Right lobe of liver (tissue), 6 donors: ENCODE measurements at regions not wholly inside any gene's neighbourhood (a gene's known extent, or its start where the extent isn't known, plus 50 kb on each side); places are given as distances from the start of the nearest gene placed in this dataset.

Experiments used
- ATAC-seq, 4 donors: fragments of 200-7000 bp; cut with Tn5 transposase; one replicate each; pipeline ENCODE4 v1.9.1; 2020; ENCODE audit warnings: mild to moderate bottlenecking in 4 of 4, moderate library complexity in 4 of 4
- DNase-seq, 3 donors: peaks; one replicate each; pipeline ENCODE4 v3.0.0-alpha.2; 2020
- H3K27ac ChIP-seq, 3 donors: fragments of 200-600 bp; one replicate each; pipeline ENCODE4 v1.8.0; 2022
- H3K27me3 ChIP-seq, 2 donors: fragments of 200-600 bp; one replicate each; pipeline ENCODE4 v1.8.0; 2022
- H3K36me3 ChIP-seq, 4 donors: fragments of 200-600 bp; sonication (generic) in 1 of 4; one replicate each; pipeline versions ENCODE4 v1.5.1 to v1.8.0; 2017 to 2022; ENCODE audit warnings: control low read depth in 1 of 4
- H3K4me1 ChIP-seq, 4 donors: fragments of 200-600 bp; sonication (generic) in 1 of 4; one replicate each; pipeline versions ENCODE4 v1.5.1 to v1.8.0; 2017 to 2022; ENCODE audit warnings: control low read depth in 1 of 4
- H3K4me3 ChIP-seq, 3 donors: fragments of 200-600 bp; one replicate each; pipeline ENCODE4 v1.8.0; 2022
- H3K9me3 ChIP-seq, 4 donors: fragments of 200-600 bp; sonication (generic) in 1 of 4; one replicate each; pipeline versions ENCODE4 v1.5.1 to v1.8.0; 2017 to 2022; ENCODE audit warnings: control low read depth in 1 of 4
- POLR2A ChIP-seq: fragments of 450-650 bp; IDR thresholded peaks from one replicate; pipeline ENCODE4 v1.6.1; 2017; ENCODE audit warnings: antibody characterized with exemption, mild to moderate bottlenecking
- WGBS: methylation state at CpG from one replicate; pipeline ENCODE4 v1.1.6; 2018; ENCODE audit warnings: low coverage, low lambda C conversion rate; ENCODE audit not compliant: insufficient coverage; ENCODE audit errors: missing lambda C conversion rate; 5-methylcytosine and 5-hydroxymethylcytosine counted together
- intact Hi-C, 2 donors: fragments of 100-400 bp; cut with DNase I; formaldehyde crosslinking; loops; one replicate each; pipeline versions ENCODE4 v1.11.2 to v1.14.1; 2022
- TF ChIP-seq, protein P1 (sequence below), 4 donors: fragments of 200-600 bp in 3 of 4; fragments of 450-650 bp in 1 of 4; IDR thresholded peaks; one replicate each; pipeline versions ENCODE4 v1.5.1 to v1.8.0; 2016 to 2022; ENCODE audit warnings: antibody characterized with exemption in 4 of 4, mild to moderate bottlenecking in 2 of 4
- donor health status: DM: no; HTN: yes; CAD: no.
- donor health status: DM: no; HTN: no; CAD: no.
- donor health status: DM: no; HTN: no; CAD: no.
- donor health status: DM: no; HTN: yes; CAD: no.
- donor health status: DM: no; HTN: yes; CAD: no.

DNA sequence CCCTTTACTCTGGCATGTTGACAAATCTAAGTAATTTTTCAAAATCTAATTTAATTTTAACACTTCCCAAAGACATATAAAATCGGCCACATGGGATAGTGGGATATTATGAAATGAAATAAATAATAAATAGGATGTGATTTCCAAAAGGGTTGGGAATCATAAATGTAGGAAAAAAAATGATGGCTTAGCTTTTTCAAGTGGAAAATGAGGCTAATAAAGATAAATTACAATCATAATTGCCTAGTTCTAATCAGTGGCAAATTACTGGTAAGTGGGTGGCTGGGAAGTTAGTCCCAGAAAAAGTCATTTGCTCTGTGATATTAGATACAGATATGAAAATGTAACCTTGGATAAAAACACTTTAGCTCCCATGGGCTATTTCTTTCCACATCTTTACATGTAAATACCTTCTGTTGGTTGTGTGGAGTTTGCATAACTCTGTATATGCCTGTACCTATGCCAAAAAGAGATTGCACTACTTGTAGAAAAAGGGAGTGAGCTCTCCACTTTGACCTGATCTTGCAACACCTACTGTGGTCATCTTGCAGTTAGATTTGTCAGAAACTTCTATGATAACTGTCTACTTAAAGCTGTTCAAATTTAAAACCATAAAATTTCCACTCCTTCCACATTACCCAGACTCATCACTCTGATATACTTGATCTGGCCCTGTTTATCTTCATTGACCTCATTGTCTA is 284.6 kb upstream of the KAZN start:
- no peak for TF ChIP-seq POLR2A
- TF ChIP-seq, protein P1, sequence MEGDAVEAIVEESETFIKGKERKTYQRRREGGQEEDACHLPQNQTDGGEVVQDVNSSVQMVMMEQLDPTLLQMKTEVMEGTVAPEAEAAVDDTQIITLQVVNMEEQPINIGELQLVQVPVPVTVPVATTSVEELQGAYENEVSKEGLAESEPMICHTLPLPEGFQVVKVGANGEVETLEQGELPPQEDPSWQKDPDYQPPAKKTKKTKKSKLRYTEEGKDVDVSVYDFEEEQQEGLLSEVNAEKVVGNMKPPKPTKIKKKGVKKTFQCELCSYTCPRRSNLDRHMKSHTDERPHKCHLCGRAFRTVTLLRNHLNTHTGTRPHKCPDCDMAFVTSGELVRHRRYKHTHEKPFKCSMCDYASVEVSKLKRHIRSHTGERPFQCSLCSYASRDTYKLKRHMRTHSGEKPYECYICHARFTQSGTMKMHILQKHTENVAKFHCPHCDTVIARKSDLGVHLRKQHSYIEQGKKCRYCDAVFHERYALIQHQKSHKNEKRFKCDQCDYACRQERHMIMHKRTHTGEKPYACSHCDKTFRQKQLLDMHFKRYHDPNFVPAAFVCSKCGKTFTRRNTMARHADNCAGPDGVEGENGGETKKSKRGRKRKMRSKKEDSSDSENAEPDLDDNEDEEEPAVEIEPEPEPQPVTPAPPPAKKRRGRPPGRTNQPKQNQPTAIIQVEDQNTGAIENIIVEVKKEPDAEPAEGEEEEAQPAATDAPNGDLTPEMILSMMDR (IDR thresholded peaks at IDR 0.05), result no peak
- 55% methylated on average over 1 of the region's 1 CpG for WGBS
- no peaks in the 10 kb centered on the region for H3K4me1 ChIP-seq
- no peak overlapping the region for H3K27ac ChIP-seq
- intact Hi-C loops, result no loop called here
- no peak overlapping the region for H3K4me3 ChIP-seq
- ATAC-seq (no peak), DNase-seq (no peak)
- H3K9me3 ChIP-seq, result no peaks in the 10 kb centered on the region
- H3K36me3 ChIP-seq, result no peaks in the 10 kb centered on the region
- no peaks in the 10 kb centered on the region for H3K27me3 ChIP-seq

DNA sequence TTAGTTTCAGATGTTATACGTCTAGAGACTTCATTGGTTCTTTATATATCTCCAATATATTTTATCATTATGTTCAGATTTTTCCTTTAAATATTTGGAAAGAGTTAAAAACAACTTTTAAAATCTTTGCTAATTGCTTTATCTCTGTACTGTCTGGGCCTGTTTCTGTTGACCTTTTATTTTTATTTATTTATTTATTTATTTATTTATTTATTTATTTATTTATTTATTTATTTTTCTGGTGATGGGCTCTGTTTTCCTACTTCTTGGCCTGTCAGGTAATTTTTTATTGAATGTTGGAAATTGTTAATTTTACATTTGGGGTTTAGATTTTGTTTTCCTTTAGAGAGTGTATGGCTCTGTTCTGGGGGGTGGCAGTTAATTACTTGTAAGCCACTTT is 279.7 kb upstream of the KAZN start:
- intact Hi-C loops, result no loop called here
- H3K4me1 ChIP-seq, result no peaks in the 10 kb centered on the region
- H3K4me3 ChIP-seq, result no peak overlapping the region
- H3K9me3 ChIP-seq, result no peaks in the 10 kb centered on the region
- no peak for DNase-seq
- no peaks in the 10 kb centered on the region for H3K36me3 ChIP-seq
- H3K27ac ChIP-seq, result no peak overlapping the region
- H3K27me3 ChIP-seq, result no peaks in the 10 kb centered on the region
- ATAC-seq, result no peak
- TF ChIP-seq, protein P1 (IDR thresholded peaks at IDR 0.05), result no peak
- TF ChIP-seq POLR2A, result no peak
- 36% methylated on average over 1 of the region's 1 CpG for WGBS

DNA sequence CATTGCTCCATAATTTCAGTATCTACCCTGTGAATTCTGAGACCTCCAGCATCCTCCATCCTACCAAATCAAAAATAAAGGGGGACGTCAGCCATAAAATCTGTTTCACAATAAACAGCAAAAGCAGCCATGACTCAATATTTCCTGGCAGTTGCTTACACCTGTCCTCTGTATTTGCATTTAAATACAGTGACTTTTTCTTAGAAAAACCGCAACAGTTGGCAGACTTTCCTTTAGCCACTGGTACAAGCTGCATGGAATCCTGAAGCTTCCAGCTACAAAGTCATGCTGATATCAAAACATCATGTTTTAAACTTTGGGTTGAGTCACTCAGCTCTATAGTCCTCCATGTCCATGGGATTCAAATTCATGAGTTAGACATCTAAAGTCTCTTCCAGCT is 278.0 kb upstream of the KAZN start:
- Histone ChIP-seq H3K9me3 (no peaks in the 10 kb centered on the region), H3K27ac (no peak overlapping the region), H3K4me1 (no peaks in the 10 kb centered on the region), H3K27me3 (no peaks in the 10 kb centered on the region), H3K4me3 (no peak overlapping the region), H3K36me3 (no peaks in the 10 kb centered on the region)
- ATAC-seq, result no peak
- no peak for DNase-seq
- intact Hi-C loops, result no loop called here
- 32% methylated on average over 2 of the region's 2 CpGs for WGBS
- TF ChIP-seq, protein P1 (IDR thresholded peaks at IDR 0.05), result no peak

DNA sequence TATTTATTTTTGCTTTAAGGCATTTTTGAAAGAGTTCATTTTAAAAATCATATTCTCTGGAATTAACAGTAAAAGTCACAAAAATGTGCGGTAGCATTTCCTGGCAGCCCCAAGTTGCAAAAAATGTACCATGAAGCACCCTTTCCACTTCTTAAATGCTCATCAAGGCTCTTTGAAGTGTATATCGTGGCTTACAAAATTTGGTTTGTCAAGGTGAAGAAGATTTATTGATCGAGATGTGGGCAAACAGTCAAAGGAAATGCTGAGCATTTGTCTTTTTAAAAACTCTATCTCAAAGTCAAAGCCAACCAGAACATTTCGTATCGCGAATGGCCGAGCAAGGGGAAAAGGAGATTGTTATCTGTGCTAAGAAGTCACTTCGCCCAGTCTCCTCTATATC is 277.5 kb upstream of the KAZN start:
- intact Hi-C loops, result no loop called here
- Histone ChIP-seq H3K9me3 (no peaks in the 10 kb centered on the region), H3K36me3 (no peaks in the 10 kb centered on the region), H3K4me1 (no peaks in the 10 kb centered on the region), H3K4me3 (no peak overlapping the region), H3K27me3 (no peaks in the 10 kb centered on the region), H3K27ac (no peak overlapping the region)
- ATAC-seq (no peak), DNase-seq (no peak)
- 53% methylated on average over 8 of the region's 8 CpGs for WGBS
- no peak for TF ChIP-seq POLR2A
- TF ChIP-seq, protein P1 (IDR thresholded peaks at IDR 0.05), result no peak

GRCh38 chr1:14321422-14321821 is 277.1 kb upstream of the KAZN start:
- 29% methylated on average over 1 of the region's 1 CpG for WGBS
- H3K27me3 ChIP-seq, result no peaks in the 10 kb centered on the region
- no peaks in the 10 kb centered on the region for H3K9me3 ChIP-seq
- no peak for TF ChIP-seq POLR2A
- TF ChIP-seq, protein P1 (IDR thresholded peaks at IDR 0.05), result no peak
- H3K4me3 ChIP-seq, result no peak overlapping the region
- ATAC-seq, result no peak
- no peaks in the 10 kb centered on the region for H3K36me3 ChIP-seq
- H3K27ac ChIP-seq, result no peak overlapping the region
- intact Hi-C loops, result no loop called here
- no peaks in the 10 kb centered on the region for H3K4me1 ChIP-seq
- no peak for DNase-seq
